ENCODE measurements at regions not wholly inside any gene's neighbourhood (a gene's known extent, or its start where the extent isn't known, plus 50 kb on each side); places are given as distances from the start of the nearest gene placed in this dataset.

GRCh38 chr15:62378772-62379498 is 213.8 kb upstream of the C2CD4B start:
- no peak for FAIRE-seq

GRCh38 chr15:62380011-62380410 is 214.9 kb upstream of the C2CD4B start:
- no peak for FAIRE-seq

- FAIRE-seq = no peak
These were observed 217.0 kb upstream of the C2CD4B start for GRCh38 chr15:62382046-62382445.

GRCh38 chr15:62389885-62390790 is 225.1 kb upstream of the C2CD4B start, which contains the start of gene TLN2:
Gene TLN2, plus strand, starts transcription at chr15:62390550.
- no peak for FAIRE-seq

GRCh38 chr15:62390791-62391640 is 225.9 kb upstream of the C2CD4B start:
- FAIRE-seq = no peak

- FAIRE-seq = no peak
These were observed 226.7 kb upstream of the C2CD4B start for GRCh38 chr15:62391641-62392262.

- no peak for FAIRE-seq
These were observed 227.3 kb upstream of the C2CD4B start for GRCh38 chr15:62392376-62392775.

GRCh38 chr15:62393196-62393595 is 228.1 kb upstream of the C2CD4B start:
- no peak for FAIRE-seq

- FAIRE-seq = no peak
These were observed 229.0 kb upstream of the C2CD4B start for GRCh38 chr15:62394079-62394478.

- FAIRE-seq = no peak
These were observed 235.7 kb upstream of the C2CD4B start for GRCh38 chr15:62400778-62401177.

- FAIRE-seq = no peak
These were observed 237.6 kb upstream of the C2CD4B start for GRCh38 chr15:62402687-62403086.

- no peak for FAIRE-seq
These were observed 238.2 kb upstream of the C2CD4B start for GRCh38 chr15:62403164-62403809.

- no peak for FAIRE-seq
These were observed 239.3 kb upstream of the C2CD4B start for GRCh38 chr15:62404194-62404985.

GRCh38 chr15:62406305-62406891 is 241.3 kb upstream of the C2CD4B start:
- FAIRE-seq = no peak

GRCh38 chr15:62407216-62407615 is 242.1 kb upstream of the C2CD4B start:
- FAIRE-seq = no peak

- FAIRE-seq = no peak
These were observed 242.9 kb upstream of the C2CD4B start for GRCh38 chr15:62407962-62408361.

GRCh38 chr15:62409466-62409865 is 244.4 kb upstream of the C2CD4B start:
- no peak for FAIRE-seq

- FAIRE-seq = no peak
These were observed 247.6 kb upstream of the C2CD4B start for GRCh38 chr15:62412686-62413085.

- no peak for FAIRE-seq
These were observed 248.1 kb upstream of the C2CD4B start for GRCh38 chr15:62413153-62413552.

- no peak for FAIRE-seq
These were observed 248.7 kb upstream of the C2CD4B start for GRCh38 chr15:62413786-62414185.

GRCh38 chr15:62415498-62415897 is 250.4 kb upstream of the C2CD4B start:
- FAIRE-seq = no peak
